HG03103 (cell line): ENCODE measurements at regions not wholly inside any gene's neighbourhood (a gene's known extent, or its start where the extent isn't known, plus 50 kb on each side); places are given as distances from the start of the nearest gene placed in this dataset.

Experiments used
- ATAC-seq: cut with Tn5 transposase; IDR thresholded peaks from one replicate; pipeline ENCODE4 v1.9.1; 2021; ENCODE audit warnings: low read depth; ENCODE audit not compliant: unreplicated experiment

DNA sequence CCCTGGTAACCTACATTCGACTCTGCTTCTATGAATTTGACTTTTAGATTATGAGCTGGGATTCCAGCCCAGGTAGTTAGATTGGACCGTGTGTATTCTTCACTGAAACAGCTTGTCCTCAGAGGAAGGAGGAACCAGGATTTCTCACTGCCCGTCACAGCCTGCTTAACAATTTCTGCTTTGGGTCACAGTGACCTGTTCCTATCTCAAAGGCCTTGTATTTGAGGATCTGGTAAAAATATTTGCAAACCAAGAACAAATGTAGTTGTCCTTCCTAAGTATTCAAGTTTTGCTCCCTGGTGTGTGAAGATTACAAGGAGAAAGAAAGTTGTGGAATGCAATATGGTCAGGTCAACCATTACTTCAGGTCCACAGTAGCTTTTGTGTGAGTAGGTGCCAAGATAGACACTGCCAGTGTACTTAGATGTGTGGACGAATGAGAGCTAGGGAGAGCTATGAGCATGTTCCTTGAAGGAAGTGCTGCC is 55.1 kb downstream of the KIF4B start:
- no peak for ATAC-seq

DNA sequence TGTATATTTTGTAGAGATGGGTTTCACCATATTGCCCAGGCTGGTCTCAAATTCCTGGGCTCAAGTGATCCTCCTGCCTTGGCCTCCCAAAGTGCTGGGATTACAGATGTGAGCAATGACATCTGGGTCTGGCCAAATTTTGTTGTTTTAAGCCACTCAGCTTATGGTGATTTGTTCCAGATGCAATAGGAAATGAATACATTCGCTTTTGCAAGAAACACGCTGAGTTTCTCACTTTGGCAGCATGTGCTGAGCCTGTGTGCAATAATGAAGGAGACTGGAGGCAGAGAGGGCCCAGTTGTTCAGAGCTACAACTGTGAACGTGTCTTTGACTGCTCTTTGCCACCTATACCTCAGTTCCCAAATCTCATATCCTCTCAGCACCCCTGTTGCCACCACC is 56.4 kb downstream of the KIF4B start:
- no peak for ATAC-seq

DNA sequence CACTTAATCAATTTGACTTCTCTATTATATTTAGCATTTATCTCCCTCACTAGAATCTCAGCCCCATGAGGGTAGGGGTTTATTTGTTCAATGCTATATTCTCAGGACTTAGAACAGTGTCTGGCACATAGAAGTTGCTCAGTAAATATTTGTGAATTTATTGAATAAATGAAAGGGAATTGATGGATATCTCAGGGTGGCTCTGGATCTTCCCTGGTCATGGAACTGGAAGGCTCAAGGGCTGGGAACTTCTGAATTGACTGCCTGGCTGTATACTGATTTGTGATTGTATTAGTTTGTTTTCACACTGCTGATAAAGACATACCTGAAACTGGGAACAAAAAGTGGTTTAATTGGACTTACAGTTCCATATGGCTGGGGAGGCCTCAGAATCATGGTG is 57.2 kb downstream of the KIF4B start:
- no peak for ATAC-seq

DNA sequence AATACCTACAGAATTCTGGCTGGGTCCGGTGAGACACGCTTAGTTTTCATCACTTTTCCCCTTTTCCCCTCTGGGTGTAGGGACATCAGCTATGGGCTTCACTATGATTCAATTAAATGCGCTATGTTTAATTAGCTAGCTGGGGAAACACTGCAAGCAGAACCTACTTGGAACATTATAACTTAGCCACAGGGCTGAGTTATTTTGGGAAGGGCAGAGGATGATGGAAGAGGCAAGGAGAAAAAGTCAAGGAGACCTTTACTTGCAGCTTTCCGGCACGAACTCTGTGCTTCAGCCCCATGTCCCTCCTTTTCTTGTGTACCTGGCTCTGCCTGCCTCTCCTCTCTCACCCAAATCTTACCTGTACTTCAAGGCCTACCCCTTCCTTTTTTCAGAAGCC is 62.8 kb downstream of the KIF4B start:
- ATAC-seq, result no peak

DNA sequence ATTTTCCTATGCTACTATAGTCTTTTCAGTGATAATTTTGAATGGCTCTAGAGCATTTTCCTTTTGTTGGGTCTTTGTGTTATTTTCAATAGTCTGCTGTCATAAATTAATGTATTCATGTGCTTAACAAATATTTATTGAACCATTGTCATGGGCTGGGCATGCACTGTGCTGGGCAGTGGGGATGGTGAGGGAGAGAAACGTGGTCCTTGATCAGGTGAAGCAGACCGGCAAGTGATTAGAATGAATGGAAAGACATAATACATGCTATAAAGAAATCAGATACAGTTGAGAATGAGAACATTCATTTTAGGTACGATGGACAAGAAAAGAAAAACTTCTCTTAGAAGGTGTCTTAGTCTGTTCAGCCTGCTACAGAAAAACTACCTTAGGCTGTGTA is 66.1 kb downstream of the KIF4B start:
- ATAC-seq, result no peak

DNA sequence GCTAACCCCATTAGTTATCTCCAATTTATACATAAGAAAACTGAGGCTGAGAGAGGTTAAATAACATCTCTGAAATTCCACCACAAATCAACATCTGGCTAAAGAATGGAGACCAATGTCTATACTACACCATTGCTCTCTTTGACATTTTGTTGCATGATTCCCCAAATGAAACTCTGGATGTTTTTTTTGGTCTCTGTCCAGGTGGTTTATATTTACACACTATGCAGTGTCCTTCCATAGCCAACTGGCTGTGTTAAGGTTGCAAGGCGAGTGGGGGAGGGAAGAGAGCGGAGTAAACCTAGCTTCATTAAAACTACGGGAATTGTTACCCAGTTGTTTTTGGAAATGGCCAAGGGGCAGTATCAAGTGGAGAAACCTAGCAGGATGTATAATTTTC is 67.2 kb downstream of the KIF4B start:
- ATAC-seq, result no peak

DNA sequence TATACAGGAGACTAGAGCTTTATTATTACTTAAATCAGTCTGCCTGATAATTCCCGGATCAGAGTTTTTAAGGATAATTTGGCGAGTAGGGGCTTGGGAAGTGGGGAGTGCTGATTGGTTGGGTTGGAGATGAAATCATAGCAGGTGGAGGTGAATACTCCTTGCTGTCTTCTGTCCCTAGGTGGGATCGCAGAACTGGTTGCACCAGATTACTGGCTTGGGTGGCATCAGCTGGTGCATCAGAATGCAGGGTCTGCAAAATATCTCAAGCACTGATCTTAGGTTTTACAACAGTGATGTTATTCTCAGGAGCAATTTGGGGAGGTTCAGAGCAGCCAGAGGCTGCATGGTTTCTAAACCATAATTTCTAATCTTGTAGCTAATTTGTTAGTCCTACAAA is 68.1 kb downstream of the KIF4B start:
- no peak for ATAC-seq

DNA sequence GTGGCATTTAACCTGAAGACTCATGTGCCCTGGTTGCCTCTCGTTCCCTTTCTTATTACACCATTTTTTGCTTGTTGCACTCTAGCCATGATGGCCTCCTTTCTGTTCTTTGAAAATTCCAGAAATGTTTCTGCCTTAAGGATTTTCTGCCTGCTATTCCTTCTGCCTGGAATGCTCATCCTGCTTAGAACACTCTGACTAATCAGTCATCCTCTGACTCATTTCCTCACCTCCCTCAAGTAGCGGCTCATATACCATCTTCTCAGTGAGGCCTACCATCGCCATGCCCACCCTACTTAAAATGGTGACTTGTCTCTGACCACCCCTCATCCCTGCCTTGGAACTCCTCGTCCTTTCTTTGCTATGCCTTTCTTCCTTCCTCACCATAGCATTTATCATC is 68.8 kb downstream of the KIF4B start:
- ATAC-seq, result no peak

DNA sequence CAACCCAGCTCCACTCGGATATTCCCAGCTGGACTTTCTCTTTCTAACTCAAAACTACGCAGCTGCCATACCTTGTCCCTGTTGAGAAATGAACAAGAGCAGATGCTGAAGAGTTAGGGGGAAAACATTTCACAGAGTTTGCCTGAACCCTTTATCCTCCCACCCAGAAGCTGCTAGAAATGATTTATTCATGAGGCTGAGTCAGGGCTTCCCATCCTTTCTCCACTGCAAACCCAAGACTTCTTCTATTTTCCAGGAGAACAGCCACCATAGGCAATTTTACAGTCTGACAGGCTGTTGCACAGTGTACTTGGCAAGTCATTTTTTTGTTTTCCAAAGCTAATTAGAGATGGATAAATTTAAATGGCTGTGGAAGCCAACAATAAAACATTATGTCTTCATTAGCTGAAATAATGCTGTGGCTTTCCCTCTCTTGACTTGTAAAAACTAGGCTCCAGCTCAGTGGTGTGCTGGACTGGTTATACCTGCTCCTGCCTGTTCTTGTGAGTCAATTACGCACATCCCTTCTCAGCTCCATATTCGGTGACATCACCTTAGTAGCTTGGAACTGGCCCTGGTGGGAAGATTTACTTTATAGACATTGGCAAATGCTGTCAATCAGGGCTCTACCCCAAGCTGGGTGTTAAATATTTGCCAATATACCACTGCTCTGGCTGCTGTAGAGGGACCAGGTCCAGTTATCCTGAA is 71.9 kb downstream of the KIF4B start:
- ATAC-seq, result no peak

DNA sequence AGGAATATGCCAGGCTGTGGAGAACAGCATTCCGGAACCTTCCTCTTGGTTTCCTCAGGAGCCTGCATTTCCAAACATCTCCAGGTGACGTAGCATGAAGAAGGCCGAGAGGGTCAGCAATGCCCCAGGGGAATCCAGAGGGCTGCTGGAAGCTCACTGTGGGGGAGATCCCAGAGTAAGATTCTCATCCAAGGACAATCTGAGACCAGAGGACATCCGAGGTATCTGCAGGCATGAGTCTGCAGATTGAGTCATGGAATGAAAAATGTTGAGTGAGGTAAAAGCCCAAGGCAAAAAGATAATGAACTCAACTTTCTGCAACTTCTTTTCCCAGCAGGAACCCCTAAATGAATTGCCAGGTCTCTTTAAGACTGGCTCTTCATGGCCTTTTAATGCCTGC is 73.5 kb downstream of the KIF4B start:
- ATAC-seq, result no peak

DNA sequence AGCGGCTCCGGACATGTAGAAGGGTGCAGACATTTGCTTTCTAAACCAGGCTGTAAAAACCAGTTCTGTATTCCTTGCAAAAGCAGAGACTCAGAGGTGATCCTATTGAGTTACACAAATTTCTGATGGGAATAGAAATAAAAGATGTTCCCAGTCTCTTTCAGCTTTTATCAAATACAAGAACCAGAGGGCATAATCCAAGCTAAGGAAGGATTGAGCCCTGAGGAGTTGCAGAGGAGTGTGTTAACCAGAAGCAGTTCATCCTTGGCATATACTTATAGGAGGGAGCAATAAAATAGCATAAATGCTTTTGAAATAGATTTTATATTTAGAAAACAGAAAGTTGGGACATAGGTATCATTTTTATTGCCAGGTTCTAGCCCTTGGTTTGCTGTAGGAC is 75.3 kb downstream of the KIF4B start:
- ATAC-seq, result no peak

DNA sequence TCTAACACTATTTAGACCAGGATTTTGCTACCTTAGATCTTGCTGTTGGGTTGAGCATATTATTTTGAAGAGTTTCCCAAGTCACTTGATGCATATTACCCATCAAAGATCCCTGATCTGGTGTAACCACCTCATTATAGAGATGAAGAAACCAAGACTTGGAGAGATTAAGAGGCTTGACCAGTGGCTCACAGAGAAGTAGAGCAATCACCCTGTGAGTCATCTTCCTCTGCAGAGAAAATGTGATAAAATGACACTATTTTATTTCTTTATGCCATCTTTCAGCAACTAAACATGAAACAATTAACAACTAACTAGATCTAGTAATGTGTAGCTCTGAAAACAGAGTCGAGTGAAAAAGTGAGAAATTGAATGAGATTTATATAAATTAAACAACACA is 76.1 kb downstream of the KIF4B start:
- ATAC-seq, result no peak

DNA sequence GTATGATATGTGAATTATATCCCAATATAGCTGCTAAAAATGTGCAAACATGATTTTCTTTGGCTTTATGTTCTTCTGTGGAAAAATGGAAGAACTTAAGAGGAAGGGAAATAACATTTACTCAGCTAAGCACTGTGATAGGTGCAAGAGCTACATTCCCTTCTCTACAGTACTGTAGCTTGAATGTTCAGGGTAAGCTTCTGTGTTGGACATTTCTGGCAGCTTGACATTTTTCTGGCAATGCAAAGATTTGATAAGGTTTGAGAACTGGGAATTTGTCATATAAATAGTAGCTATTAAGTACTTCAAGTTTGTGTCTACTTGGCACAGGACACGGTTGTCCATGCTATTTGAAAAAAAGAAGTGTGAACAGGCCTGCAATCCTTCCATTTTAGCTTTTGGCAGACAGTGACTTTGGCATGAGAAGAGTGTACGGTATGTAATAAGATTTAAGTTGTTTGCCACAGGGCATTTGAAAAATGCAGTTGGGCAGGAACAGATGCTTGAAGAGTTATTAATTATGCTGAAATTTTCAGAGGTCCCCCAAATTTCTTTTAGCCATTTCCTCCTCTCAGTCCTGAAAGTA is 77.6 kb downstream of the KIF4B start:
- ATAC-seq, result no peak

DNA sequence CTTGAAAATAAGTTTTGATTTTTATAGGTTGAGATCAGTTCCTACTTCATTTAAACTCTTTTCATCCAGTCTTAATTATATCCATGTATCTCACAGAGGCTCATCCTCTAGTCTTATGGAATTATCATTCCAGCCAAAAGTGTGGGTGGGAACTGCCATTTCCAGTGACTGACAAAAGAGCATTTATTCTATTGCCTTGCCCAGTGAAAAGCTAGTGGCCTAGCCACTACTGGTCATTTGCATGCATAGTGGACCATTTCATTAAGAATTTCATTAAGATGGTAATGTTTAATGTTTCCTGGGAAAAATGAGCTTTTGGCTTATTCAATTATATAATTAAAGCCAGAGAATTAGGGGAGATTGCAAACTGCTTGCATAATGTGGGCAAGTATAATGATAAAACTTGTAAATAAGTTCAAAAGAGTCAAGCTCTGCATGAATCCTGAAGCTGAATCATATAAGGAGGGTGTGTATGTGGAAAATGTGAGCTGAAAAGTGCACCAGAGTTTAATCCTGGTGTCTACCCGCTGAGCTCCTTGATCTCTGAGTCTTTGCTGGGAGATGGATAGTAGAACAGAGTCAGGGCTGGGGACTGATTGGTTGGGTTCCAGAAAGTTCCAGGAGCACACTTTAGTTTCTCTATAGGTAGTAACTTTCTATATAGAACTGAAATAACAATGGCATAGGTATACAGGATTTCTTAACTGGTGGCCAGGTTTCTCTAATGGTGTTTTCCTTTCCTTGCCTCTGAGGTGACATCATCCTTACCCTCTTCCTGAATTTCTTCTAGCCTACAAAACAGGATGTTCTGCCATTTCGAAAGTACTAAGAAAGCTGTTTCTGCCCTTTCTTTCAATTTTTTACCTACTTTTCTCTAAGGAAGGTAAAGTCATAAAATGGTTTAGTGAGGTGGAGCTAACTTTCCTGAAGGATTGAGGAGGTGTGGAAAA is 78.5 kb downstream of the KIF4B start:
- no peak for ATAC-seq

DNA sequence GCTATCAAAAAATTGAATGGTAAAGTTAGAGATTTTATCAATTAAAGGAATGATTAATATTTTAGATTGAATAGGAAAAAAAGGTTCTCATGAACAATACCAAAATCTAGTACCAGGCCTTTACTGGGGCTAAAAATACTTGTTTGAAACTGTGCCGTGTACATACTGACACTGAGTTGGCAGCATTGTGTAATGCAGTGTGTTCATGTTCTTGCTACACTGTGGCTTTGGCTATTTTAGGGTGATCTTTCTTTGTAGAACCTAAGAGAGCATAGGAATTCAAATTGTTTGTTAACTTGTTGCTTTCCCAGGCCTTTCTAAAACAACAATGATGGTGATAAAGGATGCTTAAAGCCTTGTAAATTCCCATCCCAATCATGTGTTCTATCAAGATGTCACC is 80.9 kb downstream of the KIF4B start:
- no peak for ATAC-seq

DNA sequence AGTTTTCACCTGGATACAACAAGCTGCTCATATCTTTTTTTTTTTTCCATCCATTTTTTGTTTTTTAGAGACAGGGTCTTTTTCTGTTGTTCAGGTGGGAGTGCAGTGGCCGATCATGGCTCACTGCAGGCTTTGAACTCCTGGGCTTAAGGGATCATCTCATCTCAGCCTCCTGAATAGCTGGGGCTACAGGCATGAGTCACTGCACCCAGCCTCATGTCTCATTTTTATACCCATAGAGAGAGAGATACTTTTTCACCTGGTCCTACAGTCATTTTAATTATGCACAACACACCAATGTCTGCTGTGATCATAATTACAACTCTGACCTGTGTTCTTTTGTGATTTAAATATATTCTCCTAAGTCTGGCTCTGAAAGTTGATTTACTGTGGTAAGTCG is 84.4 kb downstream of the KIF4B start:
- no peak for ATAC-seq

DNA sequence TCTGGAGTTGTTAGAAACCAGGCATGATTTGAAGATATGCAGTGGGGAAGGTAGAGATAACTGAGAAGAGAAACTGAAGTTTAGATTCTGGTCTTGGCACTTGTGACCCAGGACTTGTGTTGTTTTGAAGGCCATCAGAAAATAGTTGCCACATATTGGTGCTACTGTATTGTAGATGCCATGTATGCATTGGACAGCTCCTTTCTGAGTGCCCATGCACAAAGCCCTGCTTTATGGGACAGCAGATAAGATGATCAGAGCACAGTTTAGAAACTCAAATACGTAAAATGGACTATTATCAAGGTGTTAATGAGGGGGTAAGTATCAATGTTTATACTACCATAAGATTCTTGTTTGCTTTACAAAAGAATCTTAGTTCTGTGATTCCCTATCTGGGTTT is 84.9 kb downstream of the KIF4B start:
- ATAC-seq, result no peak

DNA sequence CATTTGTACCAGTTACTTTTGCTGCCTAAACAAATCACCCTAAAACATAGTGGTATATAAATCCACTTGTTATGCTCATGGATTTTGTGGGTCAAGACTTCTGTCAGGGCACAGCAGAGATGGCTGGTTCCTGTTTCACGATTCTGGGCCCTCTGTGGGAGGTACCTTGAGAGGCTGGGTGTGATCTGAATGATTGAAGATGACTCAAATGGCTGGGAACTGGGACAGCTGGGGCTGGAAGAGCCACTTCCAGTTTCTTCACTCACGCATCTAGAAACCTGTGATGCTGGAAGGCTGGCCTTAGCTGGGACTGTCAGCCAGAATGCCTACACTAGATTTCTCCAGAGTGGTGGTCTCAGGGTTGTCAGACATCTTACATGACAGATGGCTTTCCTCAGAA is 88.1 kb downstream of the KIF4B start:
- no peak for ATAC-seq

DNA sequence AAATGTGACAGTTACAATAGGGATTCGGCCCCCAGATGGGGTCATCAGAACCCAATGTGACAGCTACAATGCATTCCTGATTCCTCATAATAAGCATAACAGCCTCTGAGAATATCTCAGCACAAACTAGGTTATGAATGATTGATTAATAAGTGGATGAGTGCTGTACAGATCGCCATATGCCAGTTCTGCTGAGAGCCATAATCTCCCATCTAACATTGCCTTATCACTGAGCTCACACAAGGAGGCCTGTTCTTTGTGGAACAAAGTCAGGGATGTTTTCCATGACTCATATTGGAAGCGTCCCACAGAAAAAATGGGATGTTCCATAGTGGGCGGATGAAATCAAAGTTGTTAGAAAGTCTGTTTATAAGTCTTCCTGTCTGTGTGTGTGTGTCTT is 89.6 kb downstream of the KIF4B start:
- no peak for ATAC-seq

DNA sequence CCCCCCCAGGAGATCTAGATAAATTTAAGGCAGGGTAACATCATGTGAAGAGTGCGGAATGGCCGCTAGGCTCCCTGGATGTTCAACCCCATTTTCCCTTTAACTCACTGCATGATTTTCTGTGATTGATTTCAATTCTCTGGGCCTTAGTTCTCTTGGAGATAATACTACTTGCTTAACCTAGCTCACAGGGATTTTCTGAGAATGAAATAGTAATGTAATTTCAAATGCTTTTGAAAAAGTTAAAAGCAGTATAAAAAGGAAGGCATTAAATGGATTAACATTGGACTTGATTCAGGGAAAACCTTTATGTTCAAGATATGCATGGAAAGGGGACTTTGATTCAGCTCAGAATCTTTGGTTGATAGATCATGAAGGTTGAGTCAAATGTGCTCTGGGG is 90.9 kb downstream of the KIF4B start:
- no peak for ATAC-seq

DNA sequence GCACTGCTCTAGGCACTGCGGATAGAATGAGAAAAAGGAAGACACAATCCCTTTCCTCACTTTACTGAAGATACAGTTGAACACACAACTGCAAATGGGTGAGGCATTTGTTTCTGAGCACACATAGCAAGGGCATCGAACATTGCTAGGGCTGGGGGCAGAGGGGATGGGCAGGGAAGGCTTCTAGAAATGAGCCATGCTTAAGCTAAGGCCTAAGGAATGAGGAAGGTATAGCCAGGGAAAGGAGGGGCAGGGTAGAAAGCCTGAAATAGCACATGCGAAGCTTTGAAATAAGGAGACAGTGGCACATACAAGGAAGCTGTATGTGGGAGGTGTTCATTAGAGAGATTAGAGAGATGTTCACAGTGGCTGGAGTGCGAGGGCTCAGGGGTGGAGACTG is 92.7 kb downstream of the KIF4B start:
- ATAC-seq, result no peak

DNA sequence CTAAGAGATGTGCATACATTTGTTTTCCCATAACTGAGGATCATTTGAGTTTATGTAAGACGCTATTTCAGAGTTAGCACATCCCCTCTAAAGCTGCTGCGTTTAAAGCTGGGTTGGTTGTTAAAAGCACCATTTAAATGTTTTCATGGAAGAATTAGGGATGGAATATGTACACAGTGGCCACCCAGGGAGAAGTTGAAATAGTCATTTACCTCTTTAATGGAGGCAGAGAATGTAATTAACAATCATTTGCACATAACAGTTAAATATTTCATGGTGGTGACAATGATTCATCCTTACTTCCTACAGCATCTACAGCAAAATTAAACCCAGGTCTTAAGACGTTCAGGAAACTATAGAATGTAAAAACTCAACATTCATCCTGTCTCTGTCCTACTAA is 100.3 kb downstream of the KIF4B start:
- no peak for ATAC-seq
